DOHH2 (cell line): ENCODE measurements at regions not wholly inside any gene's neighbourhood (a gene's known extent, or its start where the extent isn't known, plus 50 kb on each side); places are given as distances from the start of the nearest gene placed in this dataset.

Experiments used
- CTCF ChIP-seq: fragments of 200-600 bp; sonication (generic); IDR thresholded peaks from one replicate; pipeline ENCODE4 v1.5.1; 2014; ENCODE audit warnings: antibody characterized with exemption, mild to moderate bottlenecking, low read depth, low read length; ENCODE audit not compliant: poor library complexity, severe bottlenecking
- EZH2phosphoT487 ChIP-seq: fragments of 200-600 bp; sonication (generic); IDR thresholded peaks from 2 replicates; pipeline ENCODE4 v1.6.1; 2017; ENCODE audit warnings: borderline replicate concordance, mild to moderate bottlenecking, antibody characterized with exemption, low read length, moderate library complexity, mixed read lengths

- TF ChIP-seq CTCF: no peak
- TF ChIP-seq EZH2phosphoT487: no peak
Measured at GRCh38 chr11:12591706-12592105, 82.5 kb upstream of the TEAD1 start.
